ENCODE measurements at regions not wholly inside any gene's neighbourhood (a gene's known extent, or its start where the extent isn't known, plus 50 kb on each side); places are given as distances from the start of the nearest gene placed in this dataset.
"Not testable (repeated sequence)": the region's sequence is repeated elsewhere in the genome, so short reads cannot be mapped to it uniquely, and the experiment has no call there.

DNA sequence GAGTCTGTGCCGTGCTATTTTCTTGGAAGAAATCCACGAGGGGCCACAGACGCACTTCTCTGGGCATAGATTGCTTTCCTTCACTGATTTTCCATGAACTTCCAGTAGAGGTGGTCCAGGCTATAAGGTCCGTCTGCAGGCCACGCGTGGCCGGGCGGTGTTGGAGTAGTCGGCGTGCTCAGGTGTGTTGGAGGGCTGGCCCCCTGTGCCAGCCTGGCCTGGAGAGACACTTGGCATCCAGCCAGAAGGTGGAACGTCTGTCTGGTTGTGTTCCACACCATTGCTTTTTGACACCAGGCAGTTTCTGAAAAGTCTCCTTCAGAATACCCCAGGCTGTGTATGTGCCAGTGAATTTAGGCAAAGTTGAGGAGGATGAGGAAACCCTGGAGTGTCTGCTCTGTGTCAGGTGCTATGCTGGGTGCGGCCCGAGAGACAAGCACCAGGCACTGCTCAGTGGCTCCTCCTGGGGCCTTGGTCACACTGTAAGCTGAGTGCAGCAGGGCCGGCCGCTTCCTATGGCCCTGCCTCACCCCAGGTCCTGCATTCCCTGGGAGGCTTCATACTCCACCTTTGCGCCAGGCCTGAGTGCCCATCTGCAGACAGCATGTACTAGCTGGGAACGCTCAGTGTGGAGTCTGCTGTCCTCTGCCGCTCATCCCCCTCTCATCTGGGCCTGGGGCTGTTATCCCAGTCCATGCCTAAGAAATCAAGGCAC is 52.1 kb upstream of the TAMM41 start:
- DNase-seq = no peak

GRCh38 chr3:11899389-11899788 is 52.7 kb upstream of the TAMM41 start:
- not testable (repeated sequence) for DNase-seq

DNA sequence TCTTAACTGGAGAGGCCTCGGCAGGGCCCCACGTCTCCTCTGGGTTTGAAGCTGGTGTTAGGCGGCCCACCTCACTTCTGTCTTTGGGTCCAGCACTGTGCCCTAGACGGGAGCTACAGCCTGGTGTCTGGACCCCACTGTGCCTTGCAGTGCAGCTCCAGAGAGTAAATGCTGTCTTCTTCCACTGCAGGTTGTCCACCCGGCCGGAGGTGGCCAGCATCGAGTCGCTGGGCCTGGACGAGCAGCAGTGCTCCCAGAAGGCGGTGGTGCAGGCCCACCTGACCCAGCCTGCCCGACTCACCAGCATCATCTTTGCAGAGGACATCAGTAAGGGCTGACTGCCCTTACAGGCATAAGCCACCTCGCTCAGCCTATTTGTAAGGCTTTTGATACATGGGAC is 53.1 kb upstream of the TAMM41 start:
- DNase-seq = no peak

GRCh38 chr3:11900824-11901223 is 54.1 kb upstream of the TAMM41 start:
- no peak for DNase-seq

DNA sequence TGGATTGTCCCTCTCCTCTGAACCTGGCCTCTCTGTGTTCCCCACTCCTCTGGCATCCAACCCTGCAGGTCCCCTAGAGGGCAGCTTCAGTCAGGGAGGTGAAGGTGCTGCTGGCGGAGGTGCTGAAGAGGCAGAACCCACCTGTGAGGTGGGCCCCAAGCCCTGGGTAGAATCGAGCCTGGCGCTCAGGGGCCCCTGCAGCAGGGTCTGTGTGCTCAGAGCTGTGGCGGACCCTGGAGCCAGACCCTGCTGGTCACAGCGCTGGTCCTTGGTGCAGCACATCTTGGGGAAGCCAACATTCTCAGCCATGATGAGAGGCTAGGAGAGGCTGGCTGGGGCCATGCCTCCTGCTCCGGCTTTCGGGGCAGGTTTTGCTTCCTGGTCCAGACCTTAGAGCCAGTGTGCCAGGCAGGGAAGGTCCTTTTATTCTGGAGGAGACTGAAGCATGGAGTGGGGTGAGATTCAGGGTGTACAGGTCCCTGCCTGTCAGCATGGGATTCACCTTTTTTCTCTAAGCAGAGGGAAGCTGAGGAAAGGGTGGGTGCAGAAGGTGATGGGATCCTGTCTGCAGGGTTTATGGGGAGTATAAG is 54.7 kb upstream of the TAMM41 start:
- no peak for DNase-seq

DNA sequence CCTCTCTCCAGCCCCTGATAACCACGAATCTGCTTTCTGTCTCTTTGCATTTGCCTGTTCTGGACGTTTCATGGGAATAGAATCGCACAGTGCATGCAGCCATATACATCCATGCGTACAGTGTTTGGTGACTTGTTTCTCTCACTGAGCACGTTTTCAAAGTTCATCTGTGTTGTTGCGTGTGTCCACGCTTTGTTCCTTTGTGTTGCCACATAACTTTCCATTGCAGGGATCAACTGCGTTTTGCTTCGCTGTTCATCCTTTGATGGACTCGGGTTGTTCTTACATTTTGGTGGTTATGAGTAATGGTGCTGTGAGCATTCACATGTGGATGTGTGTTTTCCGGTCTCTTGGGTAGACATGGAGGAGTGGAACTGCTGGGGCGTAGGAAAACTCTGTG is 56.4 kb upstream of the TAMM41 start:
- no peak for DNase-seq

DNA sequence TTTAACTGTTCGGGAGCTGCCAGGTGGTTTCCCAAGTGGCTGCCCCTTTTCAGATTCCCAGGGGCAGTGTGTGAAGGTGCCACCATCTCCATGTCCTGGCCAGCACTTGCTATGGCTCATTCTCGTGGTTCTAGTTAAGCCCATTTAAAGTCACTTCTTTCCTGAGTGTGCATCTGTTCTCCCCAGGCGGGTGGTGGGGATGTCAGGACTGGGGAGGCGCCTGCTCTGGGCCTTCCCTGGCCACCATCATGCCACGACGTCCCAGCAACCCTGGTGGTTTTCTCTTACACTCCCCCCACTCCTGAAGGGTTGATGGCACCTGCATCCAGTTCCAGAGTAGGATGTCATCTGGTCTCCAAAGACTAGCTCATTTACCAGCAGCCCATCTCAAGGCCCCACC is 56.8 kb upstream of the TAMM41 start:
- no peak for DNase-seq

DNA sequence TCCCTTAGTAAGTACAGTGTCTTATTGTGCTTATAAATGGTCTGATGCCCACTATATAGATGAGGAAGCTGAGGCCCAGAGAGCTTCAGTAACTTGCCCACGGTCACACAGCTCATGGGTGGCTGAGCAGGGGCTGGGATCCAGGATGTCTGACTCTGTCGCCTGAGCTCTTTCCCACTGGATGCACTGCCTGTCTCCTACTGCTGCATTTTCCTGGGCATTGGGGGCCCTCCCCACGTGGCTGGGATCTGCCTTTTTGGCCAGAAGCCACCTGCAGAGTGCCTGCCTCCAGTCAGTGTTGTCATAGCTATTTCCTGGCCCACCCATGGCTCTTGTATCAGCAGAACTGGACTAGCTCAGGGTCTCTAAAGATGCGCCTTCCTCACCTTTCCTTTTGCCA is 57.5 kb upstream of the TAMM41 start:
- DNase-seq = no peak

DNA sequence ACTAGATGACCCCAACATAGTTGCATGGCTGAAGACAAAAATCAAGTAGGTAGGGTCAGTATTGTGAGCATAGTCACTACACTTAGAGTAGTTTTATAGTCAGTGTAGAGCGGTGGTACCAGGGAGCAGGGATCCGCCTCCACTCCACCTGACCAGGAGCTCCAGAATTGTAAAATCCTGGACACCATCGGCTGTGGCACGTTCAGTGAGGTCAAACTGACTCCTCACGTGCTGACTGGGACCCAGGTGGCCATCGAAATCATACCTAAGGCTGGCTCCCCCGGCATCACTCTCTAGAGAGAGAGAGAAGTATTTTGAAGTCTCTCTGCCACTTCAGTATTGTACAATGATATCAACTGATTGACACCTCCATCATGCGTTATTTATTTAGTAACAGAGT is 59.7 kb upstream of the TAMM41 start:
- DNase-seq = no peak

- no peak for DNase-seq
These were observed 61.3 kb upstream of the TAMM41 start for GRCh38 chr3:11907667-11908660.

DNA sequence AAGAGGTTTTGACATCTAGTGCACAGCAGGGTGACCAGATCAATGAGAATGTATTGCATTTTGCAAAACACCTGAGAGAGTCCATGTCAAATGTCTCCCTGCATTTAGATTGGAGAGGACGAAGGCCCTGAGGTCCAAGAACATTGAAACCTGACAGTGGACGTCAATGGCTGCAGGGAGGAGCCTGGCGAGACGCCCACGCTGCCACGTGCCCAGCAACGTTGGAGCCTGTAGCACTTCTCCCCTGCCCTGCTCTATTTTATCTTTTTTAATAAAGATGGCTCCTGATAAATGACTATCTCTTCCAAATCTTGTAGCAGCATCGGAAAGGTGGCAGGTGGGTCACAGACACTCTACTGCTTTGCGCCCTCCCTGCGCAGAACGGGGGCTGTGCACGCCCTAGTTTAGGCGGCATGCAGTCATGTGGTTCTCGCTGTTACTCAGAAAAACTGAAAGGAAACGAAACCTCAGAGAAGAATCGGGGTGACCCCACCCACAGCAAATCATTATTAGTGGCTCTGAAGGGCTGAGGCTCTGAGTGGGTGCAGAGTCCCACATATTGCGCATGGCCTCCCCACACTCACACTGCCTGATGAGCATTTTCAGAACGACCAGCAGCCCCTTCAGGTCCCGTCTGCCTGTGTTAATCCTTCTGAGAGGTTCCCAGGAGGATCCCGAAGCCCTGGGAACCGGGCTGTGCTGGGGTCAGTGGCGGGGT is 62.5 kb upstream of the TAMM41 start:
- peak; percentile 30 for DNase-seq

DNA sequence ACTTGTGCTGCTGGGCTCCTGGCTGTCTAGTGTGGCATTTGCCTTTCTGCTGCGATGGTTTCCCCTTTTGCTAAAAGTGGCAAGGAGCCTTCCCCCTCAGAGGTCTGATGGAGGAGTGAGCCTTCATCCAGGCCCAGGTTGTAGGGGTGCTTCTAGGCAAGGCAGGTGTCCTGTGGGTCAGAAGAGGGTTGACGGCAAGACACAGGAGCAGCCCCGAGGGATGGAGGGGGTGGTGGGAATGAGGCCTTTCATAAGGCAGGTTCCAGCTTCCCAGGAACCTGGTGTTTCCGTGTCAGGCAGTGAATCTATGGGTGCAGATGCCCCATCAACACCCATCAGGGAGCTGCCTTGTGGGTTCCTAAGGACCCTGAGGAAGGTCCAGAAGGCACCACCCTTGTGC is 63.0 kb upstream of the TAMM41 start:
- DNase-seq = no peak

GRCh38 chr3:11910216-11910930 is 63.7 kb upstream of the TAMM41 start:
- DNase-seq = not testable (repeated sequence)

DNA sequence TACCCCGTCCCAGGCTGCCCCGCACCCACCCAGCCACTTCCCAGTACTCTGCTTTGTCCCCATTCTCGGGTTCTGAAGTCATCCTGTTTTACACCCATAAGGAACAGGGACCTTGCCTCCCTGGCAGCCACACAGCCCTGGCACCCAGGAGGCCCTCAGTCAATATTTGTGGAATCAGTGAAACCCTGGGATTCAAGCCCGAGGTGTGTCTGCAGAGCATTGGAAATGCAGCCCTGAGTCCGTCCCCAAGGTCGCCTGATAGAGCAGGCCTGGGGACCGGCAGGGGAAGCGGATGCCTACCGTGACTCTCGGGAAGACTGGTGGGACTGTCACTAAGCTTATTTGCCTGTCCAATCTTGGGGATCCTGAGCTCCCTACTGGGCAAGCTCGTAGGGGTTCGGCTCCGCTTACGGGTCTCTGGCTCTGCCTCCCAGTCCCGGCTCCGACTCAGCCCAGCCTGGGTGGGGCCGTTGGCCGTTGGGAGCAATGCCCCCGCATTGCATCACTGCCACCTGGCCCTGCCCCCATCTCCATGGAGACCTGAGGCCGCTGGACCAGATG is 64.4 kb upstream of the TAMM41 start:
- DNase-seq = no peak

DNA sequence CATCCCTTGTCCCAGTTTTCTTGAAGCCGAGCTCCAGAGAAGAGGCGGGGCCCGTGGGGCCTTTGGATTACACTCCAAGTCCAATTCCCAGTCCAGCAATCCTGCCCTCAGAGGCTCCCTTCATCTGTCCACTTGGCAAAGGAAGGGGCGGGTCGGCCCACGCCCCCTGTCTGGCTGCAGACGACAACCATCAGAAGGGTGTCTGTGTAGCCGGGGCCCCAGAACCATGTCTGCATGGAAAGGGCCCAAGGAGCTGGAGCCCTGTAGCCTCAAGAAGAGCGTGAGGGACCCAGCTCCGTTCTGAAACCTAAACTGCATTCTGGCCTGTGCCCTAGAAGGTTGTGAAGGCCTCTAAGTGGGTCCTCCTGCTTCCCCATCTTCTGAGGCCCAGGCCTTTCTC is 65.2 kb upstream of the TAMM41 start:
- not testable (repeated sequence) for DNase-seq

GRCh38 chr3:11913316-11913715 is 66.6 kb upstream of the TAMM41 start:
- no peak for DNase-seq

DNA sequence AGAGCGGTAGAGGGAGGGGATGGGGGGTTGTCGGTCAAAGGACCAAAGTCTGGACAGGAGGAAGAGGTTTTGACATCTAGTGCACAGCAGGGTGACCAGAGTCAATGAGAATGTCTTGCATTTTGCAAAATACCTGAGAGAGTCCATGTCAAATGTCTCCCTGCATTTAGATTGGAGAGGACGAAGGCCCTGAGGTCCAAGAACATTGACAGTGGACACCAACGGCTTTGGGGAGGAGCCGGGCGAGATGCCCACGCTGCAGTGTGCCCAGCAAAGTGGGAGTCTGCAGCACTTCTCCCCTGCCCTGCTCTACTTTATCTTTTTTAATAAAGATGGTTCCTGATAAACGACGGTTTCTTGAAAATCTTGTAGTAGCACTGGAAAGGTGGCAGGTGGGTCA is 67.4 kb upstream of the TAMM41 start:
- DNase-seq = no peak

DNA sequence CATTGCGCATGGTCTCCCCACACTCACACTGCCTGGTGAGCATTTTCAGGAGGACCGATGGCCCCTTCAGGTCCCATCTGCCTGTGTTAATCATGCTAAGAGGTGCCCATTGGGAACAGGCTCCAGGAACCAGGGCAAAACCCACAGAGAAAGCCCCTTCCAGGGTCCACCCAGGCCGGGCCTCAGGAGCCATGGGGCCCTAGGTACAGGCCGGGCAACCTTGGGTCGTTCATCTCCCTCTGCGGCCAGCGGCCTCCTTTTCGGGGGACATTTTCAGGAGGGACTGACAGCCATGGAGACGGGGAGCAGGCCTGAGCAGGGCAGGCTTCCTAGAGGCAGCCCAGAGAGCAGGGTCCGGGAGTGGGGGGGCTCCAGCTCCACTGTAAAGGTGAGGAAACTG is 68.0 kb upstream of the TAMM41 start:
- DNase-seq = no peak

- DNase-seq = no peak
These were observed 69.1 kb upstream of the TAMM41 start for GRCh38 chr3:11915621-11916424.

GRCh38 chr3:11916425-11916762 is 69.7 kb upstream of the TAMM41 start:
- not testable (repeated sequence) for DNase-seq

DNA sequence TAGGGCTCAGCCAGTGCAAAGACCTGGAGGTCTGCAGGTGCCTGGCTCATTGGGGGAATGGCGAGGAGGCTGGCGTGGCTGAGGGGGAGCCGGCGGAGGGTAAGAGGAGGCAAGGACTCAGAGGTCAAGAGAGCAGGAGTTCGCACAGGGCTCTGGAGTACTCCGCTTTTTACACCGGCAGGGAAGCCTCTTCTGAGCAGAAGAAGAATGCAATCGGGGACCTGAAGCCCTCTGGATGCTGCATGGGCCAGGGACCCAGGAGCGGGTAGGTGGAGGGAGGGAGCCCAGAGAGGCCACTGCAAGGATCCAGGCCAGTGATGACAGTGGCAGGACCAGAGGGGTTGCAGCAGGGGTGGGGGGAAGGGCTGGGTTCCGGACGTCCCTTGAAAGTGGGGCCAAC is 70.4 kb upstream of the TAMM41 start:
- DNase-seq = no peak

Data from CD4-positive, alpha-beta T cell treated with Interleukin-21 for 1 hour (primary cell).